ENCODE measurements at regions not wholly inside any gene's neighbourhood (a gene's known extent, or its start where the extent isn't known, plus 50 kb on each side); places are given as distances from the start of the nearest gene placed in this dataset.

GRCh38 chr6:137343241-137343640 lies 124.1 kb upstream of the IFNGR1 start:
- TF ChIP-seq FOXM1 (IDR thresholded peaks at IDR 0.05; ENCODE audit: borderline replicate concordance) (no peak), ARNT (IDR thresholded peaks at IDR 0.05) (no peak), BHLHE40 (IDR thresholded peaks at IDR 0.05; ENCODE audit: borderline replicate concordance) (no peak), LEF1 (IDR thresholded peaks at IDR 0.05; ENCODE audit: borderline replicate concordance) (no peak), SUZ12 (IDR thresholded peaks at IDR 0.05) (no peak), PKNOX1 (IDR thresholded peaks at IDR 0.05) (no peak), L3MBTL2 (conservative IDR thresholded peaks at IDR 0.05) (no peak), TARDBP (IDR thresholded peaks at IDR 0.05) (no peak), FOXA1 (IDR thresholded peaks at IDR 0.05) (no peak), CTBP1 (IDR thresholded peaks at IDR 0.05; ENCODE audit: borderline replicate concordance) (no peak), ZNF384 (IDR thresholded peaks at IDR 0.05) (no peak), SP1 (IDR thresholded peaks at IDR 0.05) (no peak), ELF4 (IDR thresholded peaks at IDR 0.05) (no peak)

All from HEK293T (cell line).